Stimulated activated CD8-positive, alpha-beta memory T cell treated with anti-CD3 and anti-CD28 coated beads, Interleukin-2, amount 100 ng/mL, for 1 hour (primary cell): ENCODE measurements at regions not wholly inside any gene's neighbourhood (a gene's known extent, or its start where the extent isn't known, plus 50 kb on each side); places are given as distances from the start of the nearest gene placed in this dataset.

ENCODE experiments used
- DNase-seq, 2 donors: peaks; one replicate each; pipeline ENCODE4 v3.0.0-alpha.2; 2020; ENCODE audit warnings: low read depth in 2 of 2

DNA sequence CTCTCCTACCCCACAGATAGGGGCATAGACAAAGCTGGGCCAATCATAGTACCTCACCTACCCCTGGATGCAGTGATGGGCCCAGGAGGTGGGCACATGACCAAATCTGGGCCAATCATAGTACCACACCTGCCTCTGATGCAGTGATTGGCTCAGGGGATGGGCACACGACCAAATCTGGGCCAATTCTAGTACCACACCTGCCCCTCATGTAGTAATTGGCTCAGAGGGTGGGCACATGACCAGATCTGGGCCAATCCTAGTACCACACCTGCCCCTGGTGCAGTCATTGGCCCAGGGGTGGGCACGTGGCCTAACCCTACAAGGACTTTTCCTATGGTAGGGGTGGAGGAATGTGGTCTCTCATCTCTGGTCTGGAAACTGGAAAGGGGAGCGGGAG, 56.9 kb upstream of the MEF2A start:
- DNase-seq, result no peak

DNA sequence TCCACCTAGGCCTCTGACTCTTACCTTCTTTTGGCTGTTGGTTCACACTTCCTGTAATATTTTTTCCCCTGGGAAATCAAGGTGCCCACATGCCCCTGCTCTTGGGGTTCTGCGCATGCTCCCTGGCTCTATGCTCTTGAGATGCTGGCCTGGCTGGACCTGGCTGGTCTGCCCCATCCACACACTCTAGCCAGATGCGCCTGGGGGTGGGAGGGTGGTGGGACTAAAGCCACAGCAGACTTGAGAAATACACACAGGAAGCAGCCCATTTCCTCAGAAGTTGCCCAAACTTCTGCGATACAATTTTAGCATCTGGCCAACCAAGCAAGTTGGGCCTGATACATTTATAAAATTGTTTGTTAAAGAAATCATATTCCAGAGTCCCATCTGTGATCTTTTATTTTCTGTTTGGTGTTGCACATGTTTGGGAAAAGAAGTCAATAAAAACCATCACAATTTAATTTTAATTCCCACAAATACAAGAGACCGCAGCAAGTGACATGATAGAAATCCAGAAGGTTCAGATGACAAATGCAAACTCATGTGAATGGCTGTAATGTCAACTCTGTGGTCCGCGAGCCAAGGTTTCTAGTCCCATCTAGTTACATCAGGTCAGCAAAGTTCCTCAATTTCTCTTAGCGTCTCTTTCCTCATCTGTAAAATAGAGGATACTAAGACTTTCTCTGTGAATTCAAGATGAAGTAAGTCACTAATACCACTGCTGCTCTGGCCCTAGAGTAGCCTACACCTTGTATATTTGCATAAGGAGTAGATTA, 55.9 kb upstream of the MEF2A start:
- DNase-seq, result no peak

DNA sequence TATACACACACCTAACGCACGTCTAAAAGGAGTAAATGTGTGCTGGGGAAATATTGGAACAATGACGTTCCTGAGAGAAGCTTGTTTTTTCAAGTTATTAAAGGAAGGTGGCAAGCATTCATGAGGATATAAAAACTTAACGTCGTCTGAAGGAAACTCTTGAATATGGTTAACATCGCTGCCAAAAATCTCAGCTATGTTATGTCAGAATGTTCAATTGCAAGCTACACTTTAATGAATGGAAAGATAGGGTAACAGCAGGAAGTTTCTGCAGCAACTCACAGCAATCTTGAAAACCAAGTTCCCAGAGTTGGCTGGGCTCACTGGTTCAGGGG, 54.3 kb upstream of the MEF2A start:
- DNase-seq, result no peak

DNA sequence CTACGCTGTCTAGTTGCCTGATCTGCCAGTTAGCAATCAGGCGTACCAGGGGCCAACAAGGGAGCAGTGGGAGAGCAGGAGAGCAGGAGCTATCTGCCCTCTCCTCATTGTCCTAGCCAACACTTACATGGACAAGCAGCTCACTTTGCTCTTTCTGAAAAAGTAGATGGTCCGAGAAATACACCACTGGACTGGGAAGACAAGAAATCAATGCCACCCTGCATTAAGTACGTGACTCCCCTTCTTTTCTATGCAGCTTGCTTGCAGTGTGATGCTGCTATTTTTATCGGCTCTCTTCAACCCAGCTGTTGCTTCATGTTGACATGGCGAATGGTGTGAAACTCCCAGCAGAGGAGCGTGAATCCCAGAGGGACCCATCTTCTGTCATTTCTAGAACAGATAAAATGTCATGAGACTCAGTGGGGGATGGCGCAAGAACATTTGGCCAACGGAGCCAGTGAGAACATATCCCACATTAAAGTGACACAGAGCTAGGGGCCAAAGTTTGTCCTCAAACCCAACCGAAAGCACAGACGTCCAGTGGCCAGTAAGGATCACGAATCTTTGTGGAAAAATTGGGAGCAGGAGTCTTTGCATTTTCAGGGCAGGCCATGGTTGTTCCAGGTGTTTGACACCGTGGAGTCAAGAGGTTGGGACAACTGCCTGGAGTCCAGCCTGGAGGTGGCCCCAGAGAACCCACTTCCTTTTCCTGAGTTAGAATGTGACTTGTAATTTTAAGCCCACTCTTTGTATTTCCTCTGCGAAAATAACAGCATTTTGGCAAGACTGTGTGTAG, 53.7 kb upstream of the MEF2A start:
- no peak for DNase-seq

DNA sequence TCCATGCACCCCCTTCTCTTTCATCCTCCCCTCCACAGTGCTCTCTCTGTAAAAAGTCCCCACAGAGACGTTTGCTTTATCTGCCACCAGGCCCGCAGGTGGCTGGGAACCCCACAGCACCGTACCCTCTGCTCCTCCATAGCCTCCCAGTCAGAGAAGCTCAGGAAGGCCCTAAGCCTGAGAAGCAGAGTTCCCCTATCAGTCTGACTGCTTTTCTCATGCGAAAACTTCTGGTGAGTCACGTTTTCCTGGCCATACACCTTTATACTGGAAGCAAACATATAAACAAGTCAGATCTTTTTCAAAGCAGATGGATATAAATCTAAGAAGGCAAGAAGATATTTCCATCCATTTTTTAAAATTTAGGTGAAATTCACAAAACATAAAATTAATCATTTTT, 51.5 kb upstream of the MEF2A start:
- DNase-seq, result no peak
